ENCODE measurements at regions not wholly inside any gene's neighbourhood (a gene's known extent, or its start where the extent isn't known, plus 50 kb on each side); places are given as distances from the start of the nearest gene placed in this dataset.

GRCh38 chr3:162138509-162138908 lies 641.9 kb downstream of the OTOL1 start:
- DNase-seq: no peak

- no peak for DNase-seq
Observed at GRCh38 chr3:162139841-162140240, 643.2 kb downstream of the OTOL1 start.

- no peak for DNase-seq
Observed at GRCh38 chr3:162141272-162141791, 644.7 kb downstream of the OTOL1 start.

GRCh38 chr3:162142511-162142910 lies 645.9 kb downstream of the OTOL1 start:
- no peak for DNase-seq

GRCh38 chr3:162143180-162143579 lies 646.6 kb downstream of the OTOL1 start:
- no peak for DNase-seq

- no peak for DNase-seq
Observed at GRCh38 chr3:162147996-162148395, 651.4 kb downstream of the OTOL1 start.

- DNase-seq: no peak
Observed at GRCh38 chr3:162150790-162151189, 654.2 kb downstream of the OTOL1 start.

GRCh38 chr3:162152636-162153035 lies 656.0 kb downstream of the OTOL1 start:
- DNase-seq: no peak

- no peak for DNase-seq
Observed at GRCh38 chr3:162161595-162161994, 665.0 kb downstream of the OTOL1 start.

GRCh38 chr3:162165346-162165745 lies 668.7 kb downstream of the OTOL1 start:
- no peak for DNase-seq

- DNase-seq: no peak
Observed at GRCh38 chr3:162166543-162166942, 669.9 kb downstream of the OTOL1 start.

- DNase-seq: no peak
Observed at GRCh38 chr3:162168715-162169114, 672.1 kb downstream of the OTOL1 start.

- DNase-seq: no peak
Observed at GRCh38 chr3:162170581-162170980, 674.0 kb downstream of the OTOL1 start.

- DNase-seq: no peak
Observed at GRCh38 chr3:162171970-162172369, 675.4 kb downstream of the OTOL1 start.

- no peak for DNase-seq
Observed at GRCh38 chr3:162175145-162175544, 678.5 kb downstream of the OTOL1 start.

- no peak for DNase-seq
Observed at GRCh38 chr3:162175878-162176277, 679.3 kb downstream of the OTOL1 start.

GRCh38 chr3:162183440-162183839 lies 686.8 kb downstream of the OTOL1 start:
- no peak for DNase-seq

GRCh38 chr3:162192340-162193029 lies 695.9 kb downstream of the OTOL1 start:
- DNase-seq: no peak

- no peak for DNase-seq
Observed at GRCh38 chr3:162193148-162194095, 696.8 kb downstream of the OTOL1 start.

GRCh38 chr3:162195147-162195546 lies 698.5 kb downstream of the OTOL1 start:
- DNase-seq: no peak

GRCh38 chr3:162196964-162197363 lies 700.4 kb downstream of the OTOL1 start:
- no peak for DNase-seq

- DNase-seq: no peak
Observed at GRCh38 chr3:162200836-162201235, 704.2 kb downstream of the OTOL1 start.

GRCh38 chr3:162206648-162207047 lies 710.0 kb downstream of the OTOL1 start:
- no peak for DNase-seq

- DNase-seq: no peak
Observed at GRCh38 chr3:162211470-162211869, 714.9 kb downstream of the OTOL1 start.

All from NCI-H526 (cell line).